GM23248 (cell line): ENCODE measurements at regions not wholly inside any gene's neighbourhood (a gene's known extent, or its start where the extent isn't known, plus 50 kb on each side); places are given as distances from the start of the nearest gene placed in this dataset.

Source experiments
- EZH2 ChIP-seq: fragments of 200-600 bp; sonication (generic); IDR thresholded peaks from 2 replicates; pipeline ENCODE4 v1.6.1; 2018; ENCODE audit warnings: antibody characterized with exemption, mild to moderate bottlenecking; ENCODE audit not compliant: insufficient read depth, poor library complexity, severe bottlenecking
- EZH2phosphoT487 ChIP-seq: fragments of 200-600 bp; sonication (generic); IDR thresholded peaks from 2 replicates; pipeline ENCODE4 v1.6.1; 2018; ENCODE audit warnings: antibody characterized with exemption, moderate library complexity, mild to moderate bottlenecking, low read depth; ENCODE audit not compliant: insufficient read depth

GRCh38 chr15:72847033-72847432, 63.5 kb upstream of the ADPGK start:
- TF ChIP-seq EZH2 = no peak
- no peak for TF ChIP-seq EZH2phosphoT487
